HepG2 (cell line): ENCODE measurements at regions not wholly inside any gene's neighbourhood (a gene's known extent, or its start where the extent isn't known, plus 50 kb on each side); places are given as distances from the start of the nearest gene placed in this dataset.

Experiments
- ATAC-seq: fragments of 200-7000 bp; cut with Tn5 transposase; 3 replicates; pipeline ENCODE4 v1.9.1; 2020; ENCODE audit warnings: mild to moderate bottlenecking, moderate library complexity
- BruUV-seq: library from RNA; stranded (reverse); fragments of 400-500 nt; replicated peaks from 2 replicates; lab custom pipeline; 2021; lab: Mats Ljungman, UMichigan
- CTCF ChIA-PET: fragments of 300-600 bp; formaldehyde crosslinking; extraction: SDS; loops from one replicate; lab custom pipeline; 2021; ENCODE audit warnings: low total read pairs, inconsistent platforms, low intra/inter-chr PET ratio; lab: Yijun Ruan, JAX
- POLR2A ChIA-PET: fragments of 350-600 bp; sonication (Branson Sonifier 250); formaldehyde crosslinking; loops from one replicate; lab custom pipeline; 2020; ENCODE audit warnings: antibody characterized with exemption, inconsistent platforms; lab: Yijun Ruan, JAX
- DNase-seq: peaks from one replicate; pipeline ENCODE4 v3.0.0-alpha.2; 2015; ENCODE audit warnings: low spot score
- FAIRE-seq: peaks from 3 replicates; lab custom pipeline; 2011; peaks lifted over from hg19 to GRCh38; lab: Jason Lieb, UNC
- H2AFZ ChIP-seq: one replicate; pipeline ENCODE4 v1.6.1; 2011; ENCODE audit warnings: low read length, inconsistent platforms
- H3K27ac ChIP-seq: fragments of 300-600 bp; 3 replicates; pipeline ENCODE4 v1.8.0; 2011; ENCODE audit warnings: mixed run types, mild to moderate bottlenecking, mixed read lengths, low read length, inconsistent platforms; ENCODE audit not compliant: insufficient read depth; ENCODE audit errors: extremely low read length
- H3K27me3 ChIP-seq, 2 experiments: fragments of 200-600 bp in 1 of 2; 2 replicates in 1 of 2; 3 replicates in 1 of 2; pipeline versions ENCODE4 v1.6.0 to v1.8.0; 2011; ENCODE audit warnings: low read length in 2 of 2, mild to moderate bottlenecking in 2 of 2, moderate library complexity in 2 of 2, inconsistent platforms in 1 of 2; ENCODE audit not compliant: insufficient read depth in 2 of 2, control insufficient read depth in 1 of 2
- H3K36me3 ChIP-seq, 2 experiments: fragments of 200-600 bp in 1 of 2; replicated peaks in 1 of 2; 2 replicates in 1 of 2; 3 replicates in 1 of 2; pipeline versions ENCODE4 v1.5.1 to v1.8.0; 2011; ENCODE audit warnings: low read length in 2 of 2, inconsistent platforms in 1 of 2; ENCODE audit not compliant: insufficient read depth in 2 of 2, control insufficient read depth in 1 of 2
- H3K4me1 ChIP-seq: 2 replicates; pipeline ENCODE4 v1.5.1; 2012; ENCODE audit warnings: low read length, inconsistent platforms; ENCODE audit not compliant: insufficient read depth
- H3K4me2 ChIP-seq: 2 replicates; pipeline ENCODE4 v1.6.0; 2011; ENCODE audit warnings: low read depth, low read length, inconsistent platforms
- H3K4me3 ChIP-seq, 3 experiments: fragments of 200-600 bp in 1 of 3; sonication (generic), shearing (Covaris generic) in 1 of 3; replicated peaks in 1 of 3; 2 replicates each; pipeline ENCODE4 v1.5.1; 2011 to 2016; ENCODE audit warnings: low read length in 3 of 3, inconsistent platforms in 2 of 3, low read depth in 2 of 3, mild to moderate bottlenecking in 2 of 3, control low read depth in 1 of 3, mixed read lengths in 1 of 3; ENCODE audit not compliant: insufficient read depth in 1 of 3
- H3K79me2 ChIP-seq: one replicate; pipeline ENCODE4 v1.6.1; 2011; ENCODE audit warnings: low read length, inconsistent platforms; ENCODE audit not compliant: insufficient read depth
- H3K9ac ChIP-seq: 2 replicates; pipeline ENCODE4 v1.6.0; 2011; ENCODE audit warnings: mild to moderate bottlenecking, low read depth, low read length, inconsistent platforms; ENCODE audit not compliant: insufficient read depth
- H3K9me3 ChIP-seq: 2 replicates; pipeline ENCODE4 v1.5.1; 2012; ENCODE audit warnings: mild to moderate bottlenecking, low read length
- H4K20me1 ChIP-seq: 2 replicates; pipeline ENCODE4 v1.6.0; 2011; ENCODE audit warnings: inconsistent platforms, mild to moderate bottlenecking, low read length, moderate library complexity; ENCODE audit not compliant: insufficient read depth
- CSRNP1 ChIP-seq: sonication (generic); formaldehyde crosslinking; IDR thresholded peaks from 2 replicates; pipeline ENCODE4 v1.8.1; 2023; ENCODE audit warnings: mild to moderate bottlenecking, missing genetic modification reagents
- ESRRA ChIP-seq: sonication (generic); formaldehyde crosslinking; IDR thresholded peaks from 2 replicates; pipeline ENCODE4 v1.5.1; 2020; ENCODE audit warnings: mild to moderate bottlenecking, low read depth, missing genetic modification reagents
- HMG20B ChIP-seq: conservative IDR thresholded peaks from 2 replicates; pipeline ENCODE4 v1.6.1; 2016; ENCODE audit warnings: missing genetic modification reagents, missing compliant biosample characterization
- HNRNPLL ChIP-seq: fragments of 200-400 bp; formaldehyde crosslinking; IDR thresholded peaks from 2 replicates; pipeline ENCODE4 v1.6.1; 2017; ENCODE audit warnings: mild to moderate bottlenecking, low read depth, low read length; ENCODE audit not compliant: poor library complexity, severe bottlenecking
- JDP2 ChIP-seq: sonication (generic); formaldehyde crosslinking; IDR thresholded peaks from 2 replicates; pipeline ENCODE4 v1.8.1; 2022; ENCODE audit warnings: missing genetic modification reagents, borderline replicate concordance
- KLF16 ChIP-seq, 2 experiments: sonication (generic) in 1 of 2; formaldehyde crosslinking in 1 of 2; IDR thresholded peaks; 2 replicates each; pipeline versions ENCODE4 v1.6.1 to v1.8.0; 2016 to 2023; ENCODE audit warnings: missing genetic modification reagents in 2 of 2, missing compliant biosample characterization in 1 of 2
- POLR2G ChIP-seq: fragments of 200-400 bp; formaldehyde crosslinking; IDR thresholded peaks from 2 replicates; pipeline ENCODE4 v1.6.1; 2018; ENCODE audit warnings: mild to moderate bottlenecking, low read depth, low read length, moderate library complexity
- REPIN1 ChIP-seq: sonication (generic); formaldehyde crosslinking; IDR thresholded peaks from 2 replicates; pipeline ENCODE4 v1.8.0; 2022; ENCODE audit warnings: missing genetic modification reagents, low read depth, mild to moderate bottlenecking, borderline replicate concordance
- TP53 ChIP-seq: sonication (generic); formaldehyde crosslinking; conservative IDR thresholded peaks from 2 replicates; pipeline ENCODE4 v1.4.0; 2020; ENCODE audit warnings: missing genetic modification reagents
- YEATS4 ChIP-seq: sonication (generic); formaldehyde crosslinking; IDR thresholded peaks from 2 replicates; pipeline ENCODE4 v1.4.0; 2020; ENCODE audit warnings: missing genetic modification reagents, borderline replicate concordance
- ZFP62 ChIP-seq: sonication (generic); formaldehyde crosslinking; IDR thresholded peaks from 2 replicates; pipeline ENCODE4 v1.4.0; 2020; ENCODE audit warnings: missing genetic modification reagents
- ZNF17 ChIP-seq: sonication (generic); formaldehyde crosslinking; IDR thresholded peaks from 2 replicates; pipeline ENCODE4 v1.5.0; 2020; ENCODE audit warnings: mild to moderate bottlenecking, missing genetic modification reagents
- ZNF557 ChIP-seq: sonication (generic); formaldehyde crosslinking; IDR thresholded peaks from 2 replicates; pipeline ENCODE4 v1.4.0; 2020; ENCODE audit warnings: missing genetic modification reagents
- ZNF768 ChIP-seq: sonication (generic); formaldehyde crosslinking; IDR thresholded peaks from 2 replicates; pipeline ENCODE4 v1.4.0; 2020; ENCODE audit warnings: missing genetic modification reagents
- ZSCAN9 ChIP-seq: IDR thresholded peaks from 2 replicates; pipeline ENCODE4 v1.6.1; 2016; ENCODE audit warnings: borderline replicate concordance
- WGBS: methylation state at CpG from one replicate; pipeline ENCODE4 v1.1.6; 2017; ENCODE audit warnings: low lambda C conversion rate; 5-methylcytosine and 5-hydroxymethylcytosine counted together
- in situ Hi-C: cut with HindIII; loops from 2 replicates; pipeline ENCODE4 v1.10.0; 2017; ENCODE audit warnings: low pct_unique_long_range_greater_than_20kb; ENCODE audit not compliant: extremely low pct_ligation_motif_present
- intact Hi-C: fragments of 100-400 bp; cut with micrococcal nuclease; formaldehyde crosslinking; loops from one replicate; pipeline ENCODE4 v1.10.0; 2022; ENCODE audit not compliant: unreplicated experiment
- TF ChIP-seq, protein P1 (sequence below): sonication (generic); formaldehyde crosslinking; IDR thresholded peaks from 2 replicates; pipeline ENCODE4 v1.8.0; 2022; ENCODE audit warnings: mild to moderate bottlenecking, missing genetic modification reagents, borderline replicate concordance
- TF ChIP-seq, protein P2 (sequence below): sonication (generic); formaldehyde crosslinking; IDR thresholded peaks from 2 replicates; pipeline ENCODE4 v1.8.0; 2022; ENCODE audit warnings: missing genetic modification reagents, mild to moderate bottlenecking, borderline replicate concordance
- TF ChIP-seq, protein P3 (sequence below): sonication (generic); formaldehyde crosslinking; IDR thresholded peaks from 2 replicates; pipeline ENCODE4 v1.4.0; 2020; ENCODE audit warnings: missing genetic modification reagents

GRCh38 chr12:83997423-83997822 is 915.2 kb downstream of the SLC6A15 start (continued):
- TF ChIP-seq CSRNP1 (no peak), ZNF17 (CRISPR knock-in tag) (no peak), ZNF768 (CRISPR knock-in tag) (no peak), REPIN1 (CRISPR knock-in tag) (no peak), POLR2G (no peak)
- TF ChIP-seq, protein P1, sequence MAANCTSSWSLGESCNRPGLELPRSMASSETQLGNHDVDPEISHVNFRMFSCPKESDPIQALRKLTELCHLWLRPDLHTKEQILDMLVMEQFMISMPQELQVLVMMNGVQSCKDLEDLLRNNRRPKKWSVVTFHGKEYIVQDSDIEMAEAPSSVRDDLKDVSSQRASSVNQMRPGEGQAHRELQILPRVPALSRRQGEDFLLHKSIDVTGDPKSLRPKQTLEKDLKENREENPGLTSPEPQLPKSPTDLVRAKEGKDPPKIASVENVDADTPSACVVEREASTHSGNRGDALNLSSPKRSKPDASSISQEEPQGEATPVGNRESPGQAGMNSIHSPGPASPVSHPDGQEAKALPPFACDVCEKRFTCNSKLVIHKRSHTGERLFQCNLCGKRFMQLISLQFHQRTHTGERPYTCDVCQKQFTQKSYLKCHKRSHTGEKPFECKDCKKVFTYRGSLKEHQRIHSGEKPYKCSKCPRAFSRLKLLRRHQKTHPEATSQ (CRISPR knock-in tag) = no peak
- TF ChIP-seq, protein P2, sequence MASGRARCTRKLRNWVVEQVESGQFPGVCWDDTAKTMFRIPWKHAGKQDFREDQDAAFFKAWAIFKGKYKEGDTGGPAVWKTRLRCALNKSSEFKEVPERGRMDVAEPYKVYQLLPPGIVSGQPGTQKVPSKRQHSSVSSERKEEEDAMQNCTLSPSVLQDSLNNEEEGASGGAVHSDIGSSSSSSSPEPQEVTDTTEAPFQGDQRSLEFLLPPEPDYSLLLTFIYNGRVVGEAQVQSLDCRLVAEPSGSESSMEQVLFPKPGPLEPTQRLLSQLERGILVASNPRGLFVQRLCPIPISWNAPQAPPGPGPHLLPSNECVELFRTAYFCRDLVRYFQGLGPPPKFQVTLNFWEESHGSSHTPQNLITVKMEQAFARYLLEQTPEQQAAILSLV (CRISPR knock-in tag) = no peak

DNA sequence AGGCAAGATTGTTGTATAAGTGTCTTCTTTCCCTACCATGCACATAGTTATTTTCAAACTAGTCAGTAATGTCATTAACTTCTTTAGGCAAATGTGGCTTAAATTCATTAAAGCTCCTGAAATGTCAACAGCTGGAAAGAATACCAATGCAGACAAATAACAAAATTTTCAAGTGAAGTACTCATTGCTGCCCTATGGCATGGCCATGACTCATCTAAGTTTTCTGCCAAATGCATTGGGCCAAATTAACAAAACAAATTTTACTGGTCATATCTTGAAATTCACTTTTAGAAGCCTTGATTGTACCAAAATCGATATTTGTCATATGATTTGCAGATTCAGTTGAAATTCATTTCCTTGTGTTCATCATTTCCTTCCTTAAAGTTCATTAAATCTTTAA is 915.9 kb downstream of the SLC6A15 start:
- ATAC-seq = no peak
- Histone ChIP-seq H3K27me3 (no peaks in the 10 kb centered on the region), H3K27ac (no peak overlapping the region), H3K4me3 (no peak overlapping the region), H3K79me2 (no peaks in the 10 kb centered on the region), H3K9me3 (peaks cover 11% of the 10 kb centered on the region), H3K9ac (no peak overlapping the region), H4K20me1 (no peaks in the 10 kb centered on the region), H3K4me2 (no peak overlapping the region), H2AFZ (no peak overlapping the region), H3K4me1 (no peaks in the 10 kb centered on the region), H3K36me3 (no peaks in the 10 kb centered on the region)
- BruUV-seq = no TSS peak
- WGBS = 0% methylated on average over 1 of the region's 1 CpG
- intact Hi-C loops (no loop called here), in situ Hi-C loops (no loop called here)
- TF ChIP-seq ZNF557 = no peak
- no peak for TF ChIP-seq JDP2
- no peak for TF ChIP-seq ZFP62 (CRISPR knock-in tag)
- no peak for TF ChIP-seq ZSCAN9 (CRISPR knock-in tag)
- TF ChIP-seq, protein P3, sequence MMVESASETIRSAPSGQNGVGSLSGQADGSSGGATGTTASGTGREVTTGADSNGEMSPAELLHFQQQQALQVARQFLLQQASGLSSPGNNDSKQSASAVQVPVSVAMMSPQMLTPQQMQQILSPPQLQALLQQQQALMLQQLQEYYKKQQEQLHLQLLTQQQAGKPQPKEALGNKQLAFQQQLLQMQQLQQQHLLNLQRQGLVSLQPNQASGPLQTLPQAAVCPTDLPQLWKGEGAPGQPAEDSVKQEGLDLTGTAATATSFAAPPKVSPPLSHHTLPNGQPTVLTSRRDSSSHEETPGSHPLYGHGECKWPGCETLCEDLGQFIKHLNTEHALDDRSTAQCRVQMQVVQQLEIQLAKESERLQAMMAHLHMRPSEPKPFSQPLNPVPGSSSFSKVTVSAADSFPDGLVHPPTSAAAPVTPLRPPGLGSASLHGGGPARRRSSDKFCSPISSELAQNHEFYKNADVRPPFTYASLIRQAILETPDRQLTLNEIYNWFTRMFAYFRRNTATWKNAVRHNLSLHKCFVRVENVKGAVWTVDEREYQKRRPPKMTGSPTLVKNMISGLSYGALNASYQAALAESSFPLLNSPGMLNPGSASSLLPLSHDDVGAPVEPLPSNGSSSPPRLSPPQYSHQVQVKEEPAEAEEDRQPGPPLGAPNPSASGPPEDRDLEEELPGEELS (CRISPR knock-in tag) = no peak
- TF ChIP-seq TP53 (CRISPR knock-in tag) = no peak
- no peak for TF ChIP-seq KLF16 (CRISPR knock-in tag; IDR thresholded peaks at IDR 0.05)
- TF ChIP-seq YEATS4 (CRISPR knock-in tag) = no peak
- TF ChIP-seq ESRRA (CRISPR knock-in tag) = no peak
- no peak for TF ChIP-seq HMG20B
- no peak for TF ChIP-seq HNRNPLL
- POLR2A ChIA-PET = no interaction called here
- no peak for DNase-seq
- FAIRE-seq = no peak
- CTCF ChIA-PET = no interaction called here
